Vagina (tissue), 2 donors: ENCODE measurements at regions not wholly inside any gene's neighbourhood (a gene's known extent, or its start where the extent isn't known, plus 50 kb on each side); places are given as distances from the start of the nearest gene placed in this dataset.

Experiments used
- CTCF ChIP-seq, 3 experiments: fragments of 450-650 bp in 2 of 3; fragments of 200-600 bp in 1 of 3; sonication (generic) in 1 of 3; IDR thresholded peaks; one replicate each; pipeline ENCODE4 v1.5.1; 2017 to 2019; ENCODE audit warnings: antibody characterized with exemption in 3 of 3, mild to moderate bottlenecking in 2 of 3, moderate library complexity in 2 of 3
- POLR2A ChIP-seq, 2 donors: fragments of 450-650 bp; IDR thresholded peaks; one replicate each; pipeline ENCODE4 v1.6.1; 2017; ENCODE audit warnings: antibody characterized with exemption in 2 of 2, mild to moderate bottlenecking in 2 of 2, moderate library complexity in 2 of 2
- POLR2AphosphoS5 ChIP-seq, 2 donors: sonication (generic); formaldehyde crosslinking; IDR thresholded peaks; one replicate each; pipeline ENCODE4 v1.9.0; 2017; ENCODE audit warnings: antibody characterized with exemption in 2 of 2, mild to moderate bottlenecking in 2 of 2, low read depth in 1 of 2; ENCODE audit not compliant: insufficient read depth in 1 of 2

GRCh38 chr18:11269257-11269656, 119.9 kb upstream of the PIEZO2 start:
- no peak for TF ChIP-seq POLR2A (IDR thresholded peaks at IDR 0.05)
- TF ChIP-seq CTCF (IDR thresholded peaks at IDR 0.05) = no peak
- TF ChIP-seq POLR2AphosphoS5 (IDR thresholded peaks at IDR 0.05; ENCODE audit: insufficient read depth in 1 of 2, low read depth in 1 of 2) = no peak
